GM19463 (cell line): ENCODE measurements at regions not wholly inside any gene's neighbourhood (a gene's known extent, or its start where the extent isn't known, plus 50 kb on each side); places are given as distances from the start of the nearest gene placed in this dataset.

ENCODE experiments used
- ATAC-seq: cut with Tn5 transposase; IDR thresholded peaks from one replicate; pipeline ENCODE4 v1.9.1; 2021; ENCODE audit warnings: mild to moderate bottlenecking, moderate library complexity; ENCODE audit not compliant: unreplicated experiment

GRCh38 chr6:151699719-151700118 lies 107.8 kb upstream of the ESR1 start:
- ATAC-seq: no peak

GRCh38 chr6:151701911-151702562 lies 105.4 kb upstream of the ESR1 start:
- peak; percentile 69 for ATAC-seq

DNA sequence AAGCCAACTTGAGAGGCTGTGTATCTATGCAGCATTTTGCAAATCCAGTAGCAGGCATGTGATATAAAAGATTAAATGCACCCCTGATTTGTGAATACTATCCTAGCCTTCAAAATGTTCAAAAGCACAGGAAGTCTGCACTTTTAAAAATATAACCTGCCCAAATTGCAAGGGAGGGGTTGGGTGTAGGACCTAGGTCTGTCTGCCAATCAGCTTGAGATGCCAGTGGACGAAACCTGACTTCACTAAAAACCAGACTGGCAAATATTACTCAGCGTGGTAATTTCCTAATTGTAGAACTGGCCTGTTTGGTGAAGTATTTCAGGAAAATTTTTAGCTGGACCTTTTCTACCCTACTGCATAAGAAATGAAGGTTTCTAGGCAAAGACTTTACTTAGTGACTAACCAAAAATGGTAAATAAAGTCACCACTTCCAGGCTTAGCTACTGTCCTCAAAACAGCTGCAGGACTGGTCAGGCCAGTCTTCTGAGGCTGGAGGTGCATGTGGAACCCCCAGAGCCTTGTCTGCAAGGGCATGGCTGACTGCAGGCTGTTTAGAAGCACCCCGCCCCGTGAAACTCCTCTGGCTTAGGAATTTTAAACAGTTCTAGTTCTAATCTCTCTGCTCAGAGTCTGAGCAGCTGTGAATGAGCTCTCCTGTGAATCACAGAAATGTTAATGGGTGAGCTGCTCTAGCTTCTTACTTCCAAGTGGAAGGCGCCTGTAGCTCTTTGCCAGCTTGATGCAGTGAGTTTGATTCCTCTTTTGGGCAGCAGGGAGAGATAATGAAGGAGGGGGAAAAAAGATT lies 104.4 kb upstream of the ESR1 start:
- ATAC-seq: peak; percentile 61

DNA sequence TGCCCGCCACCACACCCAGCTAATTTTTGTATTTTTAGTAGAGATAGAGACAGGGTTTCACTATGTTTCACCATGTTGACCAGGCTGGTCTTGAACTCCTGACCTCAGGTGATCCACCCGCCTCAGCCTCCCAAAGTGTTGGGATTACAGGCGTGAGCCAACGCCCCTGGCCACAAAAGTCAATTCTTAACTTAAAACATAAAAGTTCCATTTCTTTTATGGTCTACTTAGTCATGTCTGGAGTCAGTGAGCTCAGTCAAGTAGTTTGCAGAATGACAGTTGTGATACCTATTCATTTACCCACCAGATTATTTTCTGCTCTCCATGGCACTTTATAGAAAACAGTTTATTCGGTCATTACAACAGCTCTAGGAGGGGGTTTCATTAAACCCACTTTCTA lies 103.1 kb upstream of the ESR1 start:
- ATAC-seq: no peak

DNA sequence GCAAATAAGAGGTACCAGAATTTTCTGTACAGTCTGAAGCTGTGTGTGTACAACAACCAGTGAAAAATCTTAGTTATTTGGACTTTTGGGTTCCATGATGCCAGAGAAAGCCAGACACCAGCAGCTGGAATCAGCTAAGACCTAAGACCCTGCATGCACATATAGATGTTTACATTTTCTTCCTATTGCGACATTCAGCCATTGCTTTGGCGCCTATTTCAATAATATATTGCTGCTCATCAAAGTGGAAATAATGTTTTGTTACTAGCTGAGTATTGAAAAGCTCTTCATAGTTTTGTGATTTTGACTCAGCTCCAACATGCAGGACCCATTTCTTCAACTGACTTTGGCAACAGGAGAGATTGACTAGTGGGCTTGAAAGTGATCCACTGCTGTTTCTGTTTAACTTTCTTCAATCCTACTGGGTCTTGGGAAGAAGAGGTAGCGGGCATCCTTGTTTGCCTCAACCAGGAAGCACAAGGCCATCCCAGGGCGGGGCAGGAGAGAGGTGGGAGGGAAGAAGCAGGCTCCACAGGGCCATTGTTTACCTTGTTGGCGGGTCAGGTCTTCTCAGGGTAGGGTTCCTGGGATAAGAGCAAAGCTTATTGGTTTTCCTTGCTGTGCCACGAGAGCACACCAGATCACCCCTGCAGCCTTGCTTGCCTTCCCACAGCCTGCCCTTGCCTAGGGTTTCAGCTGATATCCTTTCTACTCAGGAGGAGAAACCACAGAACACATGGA lies 101.3 kb upstream of the ESR1 start:
- ATAC-seq: no peak

DNA sequence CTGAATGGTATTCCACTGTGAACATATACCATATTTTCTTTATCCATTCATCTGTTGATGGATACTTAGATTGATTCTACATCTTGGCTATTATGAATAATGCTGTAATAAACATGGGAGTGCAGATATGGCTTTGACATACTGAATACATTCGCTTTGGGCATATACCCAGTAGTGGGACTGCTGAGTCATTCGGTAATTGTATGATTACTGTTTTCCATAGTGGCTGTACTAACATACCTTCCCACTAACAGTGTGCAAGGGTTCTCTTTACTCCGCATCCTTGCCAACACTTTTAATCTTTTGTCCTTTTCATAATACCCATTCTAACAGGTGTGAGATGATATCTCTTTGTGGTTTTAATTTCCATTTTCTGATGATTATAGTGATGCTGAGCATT lies 98.2 kb upstream of the ESR1 start:
- ATAC-seq: no peak

GRCh38 chr6:151716526-151716932 lies 91.0 kb upstream of the ESR1 start:
- ATAC-seq: no peak

GRCh38 chr6:151719070-151719469 lies 88.4 kb upstream of the ESR1 start:
- no peak for ATAC-seq

DNA sequence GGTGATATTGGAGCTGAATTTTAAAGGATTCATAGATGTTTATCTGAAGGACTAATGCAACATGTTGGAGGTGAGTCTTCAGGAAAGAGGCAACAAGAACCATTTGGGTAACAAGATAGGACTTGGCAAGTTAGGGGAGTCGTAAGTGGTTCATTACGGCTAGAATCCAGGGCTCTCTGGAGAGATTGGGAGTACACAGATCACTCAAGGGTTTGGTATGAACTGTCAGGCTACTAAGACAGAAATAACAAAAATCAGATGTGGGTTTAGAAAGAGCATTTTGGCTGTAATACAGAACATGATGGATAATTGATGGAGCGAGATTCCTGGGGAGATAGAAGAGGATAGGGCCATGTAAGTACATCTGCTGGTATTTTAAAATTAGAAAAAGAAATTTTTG lies 86.3 kb upstream of the ESR1 start:
- ATAC-seq: no peak

DNA sequence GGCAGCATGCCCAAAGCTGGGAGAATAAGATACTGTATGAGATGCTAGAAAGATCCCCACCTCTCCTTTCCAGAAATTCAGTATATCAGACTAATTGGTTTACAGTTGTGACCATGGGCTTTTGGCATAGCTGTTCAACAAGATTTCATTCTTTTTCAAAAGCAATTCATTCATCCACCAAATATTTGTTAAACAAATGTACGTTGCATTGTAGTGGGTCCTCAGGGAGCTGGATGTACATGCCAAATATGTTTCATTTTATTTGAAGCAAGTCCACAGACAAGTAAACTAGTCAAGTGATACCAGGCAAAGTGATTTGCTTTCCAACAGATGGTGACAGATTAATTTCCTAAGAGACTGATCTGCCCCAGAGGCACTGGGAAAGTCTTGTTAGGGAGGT lies 85.8 kb upstream of the ESR1 start:
- no peak for ATAC-seq

- ATAC-seq: no peak
These were observed 85.1 kb upstream of the ESR1 start for GRCh38 chr6:151722342-151722741.

GRCh38 chr6:151723152-151723551 lies 84.3 kb upstream of the ESR1 start:
- ATAC-seq: peak; percentile 82

DNA sequence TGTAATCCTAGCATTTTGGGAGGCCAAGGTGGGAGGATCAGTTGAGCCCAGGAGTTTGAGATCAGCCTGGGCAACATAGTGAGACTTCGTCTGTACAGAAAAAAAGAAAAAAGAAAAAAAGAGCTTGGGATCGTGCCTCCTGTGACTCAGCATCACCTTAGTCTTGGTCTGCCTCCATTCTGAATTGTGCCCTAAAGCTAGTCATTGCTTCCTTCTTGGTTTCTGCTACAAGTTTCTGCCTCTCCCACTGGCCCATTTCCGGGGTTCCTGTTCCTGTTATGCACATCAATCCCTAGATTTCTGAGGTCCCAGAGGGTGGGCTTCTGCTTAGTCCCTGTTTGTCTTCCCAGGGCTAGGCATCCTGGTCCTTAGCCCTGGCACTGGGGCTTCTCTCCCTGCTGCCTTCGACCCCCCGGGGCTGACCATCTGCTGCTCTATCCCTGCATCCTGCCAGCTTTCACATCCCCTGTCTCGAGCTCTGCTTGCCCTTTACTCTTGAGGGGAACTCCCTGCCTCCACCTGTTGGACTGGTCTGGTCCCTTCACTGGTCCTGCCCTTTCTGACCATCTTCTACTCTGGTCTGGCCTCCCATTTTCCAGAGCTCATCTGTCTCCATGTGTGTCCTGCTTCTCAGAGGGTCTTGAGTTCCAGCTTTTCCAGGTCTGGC lies 77.5 kb upstream of the ESR1 start:
- no peak for ATAC-seq

DNA sequence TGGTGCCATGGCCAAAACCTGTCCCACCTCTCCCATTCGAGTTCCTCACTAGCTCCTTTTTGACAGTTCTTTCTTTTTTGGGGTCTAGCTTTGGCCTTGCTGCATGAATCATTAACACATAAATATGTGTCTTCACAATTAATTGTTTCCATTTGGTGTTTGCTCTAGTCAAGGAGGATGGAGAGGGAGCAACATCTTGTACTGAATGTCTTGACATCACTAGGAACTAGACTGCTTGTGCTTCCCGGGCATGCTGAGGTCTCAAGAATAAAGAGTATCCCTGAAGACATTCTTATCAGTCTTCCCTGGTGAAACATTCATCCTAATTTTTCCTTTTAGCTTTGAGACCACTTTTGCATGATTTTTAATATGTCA lies 77.0 kb upstream of the ESR1 start:
- ATAC-seq: no peak

GRCh38 chr6:151731313-151731712 lies 76.2 kb upstream of the ESR1 start:
- ATAC-seq: no peak

- ATAC-seq: no peak
These were observed 73.7 kb upstream of the ESR1 start for GRCh38 chr6:151733680-151734320.

DNA sequence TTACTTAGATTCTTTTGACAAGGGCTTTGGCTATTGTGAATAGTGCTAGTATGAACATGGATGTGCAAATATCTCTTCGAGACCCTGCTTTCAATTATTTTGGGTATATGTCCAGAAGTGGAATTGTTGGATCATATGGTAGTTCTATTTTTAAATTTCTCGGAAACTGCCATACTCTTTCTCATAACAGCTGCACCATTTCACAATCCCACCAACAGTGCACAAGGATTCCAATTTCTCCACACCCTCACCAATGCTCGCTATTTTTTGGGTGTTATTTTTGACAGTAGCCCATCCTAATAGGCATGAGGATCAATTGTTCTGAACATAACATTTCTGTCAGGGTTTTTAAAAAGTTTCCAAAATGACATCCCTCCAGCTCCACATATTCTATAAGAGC lies 69.2 kb upstream of the ESR1 start:
- ATAC-seq: no peak

DNA sequence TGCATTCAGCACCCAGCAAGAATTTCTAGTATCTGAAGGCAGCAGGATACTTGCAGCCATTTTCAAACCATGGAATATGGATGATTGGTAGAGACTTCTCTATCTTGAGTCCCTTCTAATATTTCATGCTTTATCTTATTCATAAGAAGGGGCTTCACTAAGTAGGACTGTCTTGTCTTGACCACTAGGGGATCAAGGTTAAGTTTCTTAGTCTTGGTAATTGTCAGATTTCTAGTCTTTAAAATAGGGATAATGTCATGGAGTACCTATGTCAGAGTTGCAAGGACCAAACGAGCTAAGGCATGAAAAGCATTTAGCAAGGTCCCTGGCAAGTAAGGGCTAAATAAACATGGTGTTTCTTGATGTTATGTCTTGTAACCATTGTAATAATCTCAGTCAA lies 68.5 kb upstream of the ESR1 start:
- ATAC-seq: no peak

GRCh38 chr6:151740820-151741219 lies 66.7 kb upstream of the ESR1 start:
- ATAC-seq: no peak

DNA sequence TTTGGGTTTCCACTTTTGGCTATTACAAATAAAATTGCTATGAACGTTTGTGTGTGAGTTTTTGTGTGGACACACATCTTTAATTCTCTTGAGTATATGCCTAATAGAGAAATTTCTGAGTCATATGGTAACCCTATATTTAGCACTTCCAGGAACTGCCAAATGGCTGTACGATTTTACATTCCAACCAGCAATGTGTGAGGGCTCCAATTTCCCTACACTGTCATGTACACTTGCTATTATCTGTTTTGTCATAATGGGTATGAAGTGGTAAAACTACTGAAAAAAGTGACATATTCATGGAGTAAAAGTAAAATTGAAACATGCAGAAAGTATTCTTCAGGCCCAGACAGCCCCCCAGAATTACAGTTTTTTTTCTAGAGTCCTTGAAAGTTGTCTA lies 59.6 kb upstream of the ESR1 start:
- no peak for ATAC-seq

GRCh38 chr6:151749341-151749740 lies 58.1 kb upstream of the ESR1 start:
- ATAC-seq: no peak
